ENCODE measurements at regions not wholly inside any gene's neighbourhood (a gene's known extent, or its start where the extent isn't known, plus 50 kb on each side); places are given as distances from the start of the nearest gene placed in this dataset.
"Not testable (repeated sequence)": the region's sequence is repeated elsewhere in the genome, so short reads cannot be mapped to it uniquely, and the experiment has no call there.

GRCh38 chr1:200291106-200291505 is 118.7 kb downstream of the ZNF281 start:
- no CpG with 5 or more reads among the region's 2 CpGs for WGBS (ENCODE audit: insufficient coverage)
- DNase-seq (ENCODE audit: low read depth in 4 of 6, low spot score in 6 of 6): no peak
- H3K27ac ChIP-seq (ENCODE audit: low read depth, low read length): no peak overlapping the region
- H3K9me3 ChIP-seq (ENCODE audit: control insufficient read depth, insufficient read depth, low read length): no peaks in the 10 kb centered on the region
- no peak overlapping the region for H3K4me3 ChIP-seq (ENCODE audit: low read depth, low read length)
- H3K27me3 ChIP-seq (ENCODE audit: control insufficient read depth, insufficient read depth, low read length): no peaks in the 10 kb centered on the region
- no peaks in the 10 kb centered on the region for H3K4me1 ChIP-seq (ENCODE audit: control insufficient read depth, insufficient read depth, low read length)
- no peaks in the 10 kb centered on the region for H3K36me3 ChIP-seq (ENCODE audit: control insufficient read depth, insufficient read depth, low read length)

GRCh38 chr1:200290010-200290685 is 119.7 kb downstream of the ZNF281 start:
- WGBS (ENCODE audit: insufficient coverage): 86% methylated on average over 1 of the region's 5 CpGs
- DNase-seq (ENCODE audit: low read depth in 4 of 6, low spot score in 6 of 6): no peak
- Histone ChIP-seq H3K4me1 (ENCODE audit: control insufficient read depth, insufficient read depth, low read length) (no peaks in the 10 kb centered on the region), H3K27me3 (ENCODE audit: control insufficient read depth, insufficient read depth, low read length) (no peaks in the 10 kb centered on the region), H3K4me3 (ENCODE audit: low read depth, low read length) (no peak overlapping the region), H3K9me3 (ENCODE audit: control insufficient read depth, insufficient read depth, low read length) (no peaks in the 10 kb centered on the region), H3K27ac (ENCODE audit: low read depth, low read length) (no peak overlapping the region), H3K36me3 (ENCODE audit: control insufficient read depth, insufficient read depth, low read length) (no peaks in the 10 kb centered on the region)

- DNase-seq (ENCODE audit: low read depth in 4 of 6, low spot score in 6 of 6): no peak
- Histone ChIP-seq H3K4me3 (ENCODE audit: low read depth, low read length) (no peak overlapping the region), H3K27me3 (ENCODE audit: control insufficient read depth, insufficient read depth, low read length) (no peaks in the 10 kb centered on the region), H3K36me3 (ENCODE audit: control insufficient read depth, insufficient read depth, low read length) (no peaks in the 10 kb centered on the region), H3K9me3 (ENCODE audit: control insufficient read depth, insufficient read depth, low read length) (no peaks in the 10 kb centered on the region), H3K27ac (ENCODE audit: low read depth, low read length) (no peak overlapping the region), H3K4me1 (ENCODE audit: control insufficient read depth, insufficient read depth, low read length) (no peaks in the 10 kb centered on the region)
- 96% methylated on average over 4 of the region's 5 CpGs for WGBS (ENCODE audit: insufficient coverage)
Observed at GRCh38 chr1:200288226-200288625, 121.6 kb downstream of the ZNF281 start.

- H3K36me3 ChIP-seq (ENCODE audit: control insufficient read depth, insufficient read depth, low read length); H3K4me1 ChIP-seq (ENCODE audit: control insufficient read depth, insufficient read depth, low read length); H3K27me3 ChIP-seq (ENCODE audit: control insufficient read depth, insufficient read depth, low read length); H3K4me3 ChIP-seq (ENCODE audit: low read depth, low read length); DNase-seq (ENCODE audit: low read depth in 4 of 6, low spot score in 6 of 6); H3K9me3 ChIP-seq (ENCODE audit: control insufficient read depth, insufficient read depth, low read length); H3K27ac ChIP-seq (ENCODE audit: low read depth, low read length): not testable (repeated sequence)
- whole genome bisulfite sequencing (ENCODE audit: insufficient coverage): 96% methylated on average over 4 of the region's 5 CpGs
Observed at GRCh38 chr1:200284236-200284635, 125.6 kb downstream of the ZNF281 start.

GRCh38 chr1:200282497-200283122 is 127.2 kb downstream of the ZNF281 start:
- H3K36me3 ChIP-seq (ENCODE audit: control insufficient read depth, insufficient read depth, low read length): no peaks in the 10 kb centered on the region
- H3K9me3 ChIP-seq (ENCODE audit: control insufficient read depth, insufficient read depth, low read length): no peaks in the 10 kb centered on the region
- H3K4me1 ChIP-seq (ENCODE audit: control insufficient read depth, insufficient read depth, low read length): no peaks in the 10 kb centered on the region
- WGBS (ENCODE audit: insufficient coverage): 80% methylated on average over 8 of the region's 9 CpGs
- no peaks in the 10 kb centered on the region for H3K27me3 ChIP-seq (ENCODE audit: control insufficient read depth, insufficient read depth, low read length)
- DNase-seq (ENCODE audit: low read depth in 4 of 6, low spot score in 6 of 6): no peak
- no peak overlapping the region for H3K27ac ChIP-seq (ENCODE audit: low read depth, low read length)
- no peak overlapping the region for H3K4me3 ChIP-seq (ENCODE audit: low read depth, low read length)

- Histone ChIP-seq H3K36me3 (ENCODE audit: control insufficient read depth, insufficient read depth, low read length) (no peaks in the 10 kb centered on the region), H3K4me1 (ENCODE audit: control insufficient read depth, insufficient read depth, low read length) (no peaks in the 10 kb centered on the region), H3K4me3 (ENCODE audit: low read depth, low read length) (no peak overlapping the region), H3K9me3 (ENCODE audit: control insufficient read depth, insufficient read depth, low read length) (no peaks in the 10 kb centered on the region), H3K27ac (ENCODE audit: low read depth, low read length) (no peak overlapping the region), H3K27me3 (ENCODE audit: control insufficient read depth, insufficient read depth, low read length) (no peaks in the 10 kb centered on the region)
- 85% methylated on average over 5 of the region's 8 CpGs for WGBS (ENCODE audit: insufficient coverage)
- DNase-seq (ENCODE audit: low read depth in 4 of 6, low spot score in 6 of 6): no peak
Observed at GRCh38 chr1:200281201-200281835, 128.5 kb downstream of the ZNF281 start.

- Histone ChIP-seq H3K36me3 (ENCODE audit: control insufficient read depth, insufficient read depth, low read length) (no peaks in the 10 kb centered on the region), H3K9me3 (ENCODE audit: control insufficient read depth, insufficient read depth, low read length) (no peaks in the 10 kb centered on the region), H3K27me3 (ENCODE audit: control insufficient read depth, insufficient read depth, low read length) (no peaks in the 10 kb centered on the region), H3K4me1 (ENCODE audit: control insufficient read depth, insufficient read depth, low read length) (no peaks in the 10 kb centered on the region), H3K4me3 (ENCODE audit: low read depth, low read length) (no peak overlapping the region), H3K27ac (ENCODE audit: low read depth, low read length) (no peak overlapping the region)
- WGBS (ENCODE audit: insufficient coverage): 43% methylated on average over 2 of the region's 4 CpGs
- peak in 1 of 6 donors; percentile 26 for DNase-seq (ENCODE audit: low read depth in 4 of 6, low spot score in 6 of 6)
Observed at GRCh38 chr1:200279810-200280411, 129.9 kb downstream of the ZNF281 start.

- WGBS (ENCODE audit: insufficient coverage): 72% methylated on average over 4 of the region's 9 CpGs
- peak in 1 of 6 donors; percentile 16 for DNase-seq (ENCODE audit: low read depth in 4 of 6, low spot score in 6 of 6)
- Histone ChIP-seq H3K27ac (ENCODE audit: low read depth, low read length) (no peak overlapping the region), H3K27me3 (ENCODE audit: control insufficient read depth, insufficient read depth, low read length) (no peaks in the 10 kb centered on the region), H3K4me3 (ENCODE audit: low read depth, low read length) (no peak overlapping the region), H3K4me1 (ENCODE audit: control insufficient read depth, insufficient read depth, low read length) (no peaks in the 10 kb centered on the region), H3K9me3 (ENCODE audit: control insufficient read depth, insufficient read depth, low read length) (no peaks in the 10 kb centered on the region), H3K36me3 (ENCODE audit: control insufficient read depth, insufficient read depth, low read length) (no peaks in the 10 kb centered on the region)
Observed at GRCh38 chr1:200275816-200276453, 133.9 kb downstream of the ZNF281 start.

- Histone ChIP-seq H3K4me3 (ENCODE audit: low read depth, low read length) (no peak overlapping the region), H3K36me3 (ENCODE audit: control insufficient read depth, insufficient read depth, low read length) (no peaks in the 10 kb centered on the region), H3K4me1 (ENCODE audit: control insufficient read depth, insufficient read depth, low read length) (no peaks in the 10 kb centered on the region), H3K27ac (ENCODE audit: low read depth, low read length) (no peak overlapping the region), H3K27me3 (ENCODE audit: control insufficient read depth, insufficient read depth, low read length) (no peaks in the 10 kb centered on the region), H3K9me3 (ENCODE audit: control insufficient read depth, insufficient read depth, low read length) (no peaks in the 10 kb centered on the region)
- WGBS (ENCODE audit: insufficient coverage): 75% methylated on average over 3 of the region's 4 CpGs
- peak in 1 of 6 donors; percentile 22 for DNase-seq (ENCODE audit: low read depth in 4 of 6, low spot score in 6 of 6)
Observed at GRCh38 chr1:200275415-200275814, 134.4 kb downstream of the ZNF281 start.
